ENCODE measurements at regions not wholly inside any gene's neighbourhood (a gene's known extent, or its start where the extent isn't known, plus 50 kb on each side); places are given as distances from the start of the nearest gene placed in this dataset.

DNA sequence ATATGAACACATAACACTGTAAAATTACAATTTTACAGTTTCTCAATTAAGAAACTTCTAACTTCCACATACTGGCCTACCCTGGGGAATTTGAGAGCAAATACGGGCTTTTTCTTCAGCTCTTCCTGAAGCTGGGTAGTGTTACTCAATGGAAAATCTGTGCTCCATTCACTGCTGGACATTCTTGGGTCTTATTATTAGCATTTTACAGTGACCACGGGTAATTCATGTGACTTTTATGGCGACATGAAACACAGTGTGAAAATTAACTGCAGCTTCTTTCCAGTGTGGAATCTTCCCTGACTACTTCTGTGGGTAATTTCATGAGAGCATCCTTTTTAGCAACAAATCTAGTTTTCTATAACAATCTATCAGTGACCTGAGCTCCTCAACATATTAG lies 423.7 kb upstream of the ANO5 start:
- Mint-ChIP-seq H3K4me1 (ENCODE audit: insufficient read depth, unreplicated experiment) (no peaks in the 10 kb centered on the region), H3K9me3 (ENCODE audit: unreplicated experiment) (peaks cover 9% of the 10 kb centered on the region), H3K36me3 (ENCODE audit: insufficient read depth, unreplicated experiment) (no peaks in the 10 kb centered on the region), H3K4me3 (ENCODE audit: unreplicated experiment) (no peak overlapping the region), H3K27ac (ENCODE audit: low read depth, unreplicated experiment) (no peak overlapping the region), H3K27me3 (ENCODE audit: insufficient read depth, unreplicated experiment) (no peaks in the 10 kb centered on the region)
- POLR2A ChIA-PET: no interaction called here
- DNase-seq (ENCODE audit: unreplicated experiment): no peak
- TF ChIP-seq, protein P1, sequence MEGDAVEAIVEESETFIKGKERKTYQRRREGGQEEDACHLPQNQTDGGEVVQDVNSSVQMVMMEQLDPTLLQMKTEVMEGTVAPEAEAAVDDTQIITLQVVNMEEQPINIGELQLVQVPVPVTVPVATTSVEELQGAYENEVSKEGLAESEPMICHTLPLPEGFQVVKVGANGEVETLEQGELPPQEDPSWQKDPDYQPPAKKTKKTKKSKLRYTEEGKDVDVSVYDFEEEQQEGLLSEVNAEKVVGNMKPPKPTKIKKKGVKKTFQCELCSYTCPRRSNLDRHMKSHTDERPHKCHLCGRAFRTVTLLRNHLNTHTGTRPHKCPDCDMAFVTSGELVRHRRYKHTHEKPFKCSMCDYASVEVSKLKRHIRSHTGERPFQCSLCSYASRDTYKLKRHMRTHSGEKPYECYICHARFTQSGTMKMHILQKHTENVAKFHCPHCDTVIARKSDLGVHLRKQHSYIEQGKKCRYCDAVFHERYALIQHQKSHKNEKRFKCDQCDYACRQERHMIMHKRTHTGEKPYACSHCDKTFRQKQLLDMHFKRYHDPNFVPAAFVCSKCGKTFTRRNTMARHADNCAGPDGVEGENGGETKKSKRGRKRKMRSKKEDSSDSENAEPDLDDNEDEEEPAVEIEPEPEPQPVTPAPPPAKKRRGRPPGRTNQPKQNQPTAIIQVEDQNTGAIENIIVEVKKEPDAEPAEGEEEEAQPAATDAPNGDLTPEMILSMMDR (IDR thresholded peaks at IDR 0.05; ENCODE audit: unreplicated experiment): no peak
- CTCF ChIA-PET: no interaction called here
- no TSS peak for BruUV-seq (replicated peaks)
- intact Hi-C loops (cut with micrococcal nuclease): no loop called here

DNA sequence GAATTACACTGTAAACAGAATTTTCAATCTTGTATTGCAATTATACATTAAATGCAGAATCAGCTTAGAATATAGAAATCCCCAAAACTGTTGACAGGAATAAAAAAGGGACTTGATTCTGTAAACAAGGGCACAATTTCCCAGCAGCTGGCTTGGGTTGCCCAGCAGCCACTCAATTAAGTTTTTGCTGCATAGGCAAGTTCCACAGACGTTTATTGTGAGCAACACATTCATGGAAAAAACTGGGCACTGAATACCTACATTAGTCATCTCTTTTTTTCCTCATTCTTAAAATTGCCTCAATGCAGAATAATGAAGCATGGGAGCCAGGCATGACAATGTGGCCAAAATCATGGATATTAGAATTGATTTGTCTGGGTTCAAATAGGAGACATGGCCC lies 421.8 kb upstream of the ANO5 start:
- intact Hi-C loops (cut with micrococcal nuclease): no loop called here
- TF ChIP-seq, protein P1 (IDR thresholded peaks at IDR 0.05; ENCODE audit: unreplicated experiment): no peak
- no TSS peak for BruUV-seq (replicated peaks)
- ChIA-PET CTCF (interaction anchor here (1.0 kb wide), 1 partner anchor 12 kb away, joined by 3 read pairs; no protein-coding TSS in a partner anchor), POLR2A (no interaction called here)
- peak; percentile 0 for DNase-seq (ENCODE audit: unreplicated experiment)
- Mint-ChIP-seq H3K4me1 (ENCODE audit: insufficient read depth, unreplicated experiment) (no peaks in the 10 kb centered on the region), H3K27ac (ENCODE audit: low read depth, unreplicated experiment) (no peak overlapping the region), H3K36me3 (ENCODE audit: insufficient read depth, unreplicated experiment) (no peaks in the 10 kb centered on the region), H3K9me3 (ENCODE audit: unreplicated experiment) (peaks cover 14% of the 10 kb centered on the region), H3K27me3 (ENCODE audit: insufficient read depth, unreplicated experiment) (no peaks in the 10 kb centered on the region), H3K4me3 (ENCODE audit: unreplicated experiment) (no peak overlapping the region)

DNA sequence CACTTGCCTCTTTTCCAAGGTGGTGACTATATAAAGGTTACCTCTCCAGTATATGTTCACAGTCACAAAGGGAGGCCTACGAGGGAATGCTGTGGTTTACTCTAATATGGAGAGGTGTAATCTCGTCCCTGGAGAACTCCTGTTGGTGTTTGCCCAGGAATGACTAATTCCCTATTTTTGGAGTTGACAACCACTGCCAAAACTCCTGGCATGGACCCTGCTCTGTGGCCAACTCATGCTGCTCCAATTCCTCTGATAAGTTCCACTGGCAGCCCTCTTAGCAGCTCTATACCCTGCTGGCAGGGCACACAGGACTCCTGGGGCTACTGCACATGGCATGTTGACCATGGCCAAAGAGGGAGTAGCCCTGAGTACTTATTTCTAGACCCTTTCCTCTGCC lies 418.7 kb upstream of the ANO5 start:
- TF ChIP-seq, protein P1 (IDR thresholded peaks at IDR 0.05; ENCODE audit: unreplicated experiment): no peak
- H3K4me1 Mint-ChIP-seq (ENCODE audit: insufficient read depth, unreplicated experiment): no peaks in the 10 kb centered on the region
- no peaks in the 10 kb centered on the region for H3K27me3 Mint-ChIP-seq (ENCODE audit: insufficient read depth, unreplicated experiment)
- ChIA-PET POLR2A (no interaction called here), CTCF (no interaction called here)
- no peak overlapping the region for H3K4me3 Mint-ChIP-seq (ENCODE audit: unreplicated experiment)
- intact Hi-C loops (cut with micrococcal nuclease): no loop called here
- H3K9me3 Mint-ChIP-seq (ENCODE audit: unreplicated experiment): peaks cover 19% of the 10 kb centered on the region
- no peaks in the 10 kb centered on the region for H3K36me3 Mint-ChIP-seq (ENCODE audit: insufficient read depth, unreplicated experiment)
- BruUV-seq (replicated peaks): no TSS peak
- no peak overlapping the region for H3K27ac Mint-ChIP-seq (ENCODE audit: low read depth, unreplicated experiment)
- peak; percentile 45 for DNase-seq (ENCODE audit: unreplicated experiment)

DNA sequence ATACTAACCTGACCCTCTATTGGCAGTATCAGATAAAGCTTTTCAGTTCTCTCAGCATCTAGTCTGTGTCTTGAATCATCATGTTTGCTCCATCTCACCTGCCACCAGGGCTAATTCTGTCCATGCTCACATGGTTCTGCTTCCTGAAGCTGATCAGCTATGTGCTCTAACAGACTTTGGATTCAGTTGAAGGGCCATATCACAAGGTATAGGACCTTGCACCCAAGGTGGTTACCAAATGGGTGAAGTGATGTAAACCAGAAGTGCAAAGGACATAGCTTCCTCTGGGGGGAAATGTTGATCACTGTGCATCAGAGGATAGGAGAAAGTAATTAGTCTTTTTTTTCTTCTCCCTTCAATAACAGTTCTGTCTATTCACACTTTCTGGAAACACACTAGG lies 417.0 kb upstream of the ANO5 start:
- no peaks in the 10 kb centered on the region for H3K36me3 Mint-ChIP-seq (ENCODE audit: insufficient read depth, unreplicated experiment)
- no peak for DNase-seq (ENCODE audit: unreplicated experiment)
- no TSS peak for BruUV-seq (replicated peaks)
- no peaks in the 10 kb centered on the region for H3K27me3 Mint-ChIP-seq (ENCODE audit: insufficient read depth, unreplicated experiment)
- H3K27ac Mint-ChIP-seq (ENCODE audit: low read depth, unreplicated experiment): no peak overlapping the region
- TF ChIP-seq, protein P1 (IDR thresholded peaks at IDR 0.05; ENCODE audit: unreplicated experiment): no peak
- CTCF ChIA-PET: no interaction called here
- intact Hi-C loops (cut with micrococcal nuclease): no loop called here
- no peaks in the 10 kb centered on the region for H3K4me1 Mint-ChIP-seq (ENCODE audit: insufficient read depth, unreplicated experiment)
- peaks cover 22% of the 10 kb centered on the region for H3K9me3 Mint-ChIP-seq (ENCODE audit: unreplicated experiment)
- H3K4me3 Mint-ChIP-seq (ENCODE audit: unreplicated experiment): no peak overlapping the region
- POLR2A ChIA-PET: no interaction called here
